ENCODE measurements at regions not wholly inside any gene's neighbourhood (a gene's known extent, or its start where the extent isn't known, plus 50 kb on each side); places are given as distances from the start of the nearest gene placed in this dataset.

GRCh38 chr4:162366146-162366545, 202.3 kb upstream of the FSTL5 start:
- DNase-seq (ENCODE audit: low read depth in 2 of 2), result no peak
- no peaks in the 10 kb centered on the region for H3K27me3 ChIP-seq (ENCODE audit: control insufficient read depth, insufficient read depth, low read length)
- H4K20me1 ChIP-seq (ENCODE audit: control insufficient read depth, extremely low read depth, insufficient read depth, low read length), result no peaks in the 10 kb centered on the region
- no peak overlapping the region for H3K4me3 ChIP-seq (replicated peaks in 1 of 4; ENCODE audit: control extremely low read depth in 1 of 4, insufficient read depth in 1 of 4, low read depth in 3 of 4, low read length in 4 of 4)
- H3K79me2 ChIP-seq (ENCODE audit: control insufficient read depth, insufficient read depth, low read length), result no peaks in the 10 kb centered on the region
- no peak overlapping the region for H2AFZ ChIP-seq (ENCODE audit: low read length)
- no peaks in the 10 kb centered on the region for H3K36me3 ChIP-seq (ENCODE audit: control insufficient read depth, insufficient read depth, low read length)
- H3K4me1 ChIP-seq (ENCODE audit: control insufficient read depth, extremely low read depth, insufficient read depth, low read length), result no peaks in the 10 kb centered on the region
- no peak overlapping the region for H3K9ac ChIP-seq (ENCODE audit: insufficient read depth, low read length)
- H3K4me2 ChIP-seq (ENCODE audit: extremely low read depth, insufficient read depth, low read length), result no peak overlapping the region
- no peaks in the 10 kb centered on the region for H3K9me3 ChIP-seq (ENCODE audit: control insufficient read depth, insufficient read depth, low read depth, low read length)
- TF ChIP-seq CTCF (conservative IDR thresholded peaks at IDR 0.05 in 1 of 2, IDR thresholded peaks at IDR 0.05 in 1 of 2; ENCODE audit: low read depth in 1 of 2, low read length in 2 of 2), result no peak
- TF ChIP-seq EZH2 (IDR thresholded peaks at IDR 0.05; ENCODE audit: low read length, missing control alignments), result no peak
- no peak overlapping the region for H3K27ac ChIP-seq (ENCODE audit: insufficient read depth, low read length)

GRCh38 chr4:162364651-162365050, 200.9 kb upstream of the FSTL5 start:
- no peak for DNase-seq (ENCODE audit: low read depth in 2 of 2)
- H3K36me3 ChIP-seq (ENCODE audit: control insufficient read depth, insufficient read depth, low read length), result no peaks in the 10 kb centered on the region
- H4K20me1 ChIP-seq (ENCODE audit: control insufficient read depth, extremely low read depth, insufficient read depth, low read length), result no peaks in the 10 kb centered on the region
- no peaks in the 10 kb centered on the region for H3K79me2 ChIP-seq (ENCODE audit: control insufficient read depth, insufficient read depth, low read length)
- no peak overlapping the region for H3K4me2 ChIP-seq (ENCODE audit: extremely low read depth, insufficient read depth, low read length)
- H2AFZ ChIP-seq (ENCODE audit: low read length), result no peak overlapping the region
- TF ChIP-seq CTCF (conservative IDR thresholded peaks at IDR 0.05 in 1 of 2, IDR thresholded peaks at IDR 0.05 in 1 of 2; ENCODE audit: low read depth in 1 of 2, low read length in 2 of 2), result no peak
- TF ChIP-seq EZH2 (IDR thresholded peaks at IDR 0.05; ENCODE audit: low read length, missing control alignments), result no peak
- H3K27ac ChIP-seq (ENCODE audit: insufficient read depth, low read length), result no peak overlapping the region
- no peak overlapping the region for H3K4me3 ChIP-seq (replicated peaks in 1 of 4; ENCODE audit: control extremely low read depth in 1 of 4, insufficient read depth in 1 of 4, low read depth in 3 of 4, low read length in 4 of 4)
- no peak overlapping the region for H3K9ac ChIP-seq (ENCODE audit: insufficient read depth, low read length)
- H3K27me3 ChIP-seq (ENCODE audit: control insufficient read depth, insufficient read depth, low read length), result no peaks in the 10 kb centered on the region
- H3K4me1 ChIP-seq (ENCODE audit: control insufficient read depth, extremely low read depth, insufficient read depth, low read length), result no peaks in the 10 kb centered on the region
- H3K9me3 ChIP-seq (ENCODE audit: control insufficient read depth, insufficient read depth, low read depth, low read length), result no peaks in the 10 kb centered on the region

DNA sequence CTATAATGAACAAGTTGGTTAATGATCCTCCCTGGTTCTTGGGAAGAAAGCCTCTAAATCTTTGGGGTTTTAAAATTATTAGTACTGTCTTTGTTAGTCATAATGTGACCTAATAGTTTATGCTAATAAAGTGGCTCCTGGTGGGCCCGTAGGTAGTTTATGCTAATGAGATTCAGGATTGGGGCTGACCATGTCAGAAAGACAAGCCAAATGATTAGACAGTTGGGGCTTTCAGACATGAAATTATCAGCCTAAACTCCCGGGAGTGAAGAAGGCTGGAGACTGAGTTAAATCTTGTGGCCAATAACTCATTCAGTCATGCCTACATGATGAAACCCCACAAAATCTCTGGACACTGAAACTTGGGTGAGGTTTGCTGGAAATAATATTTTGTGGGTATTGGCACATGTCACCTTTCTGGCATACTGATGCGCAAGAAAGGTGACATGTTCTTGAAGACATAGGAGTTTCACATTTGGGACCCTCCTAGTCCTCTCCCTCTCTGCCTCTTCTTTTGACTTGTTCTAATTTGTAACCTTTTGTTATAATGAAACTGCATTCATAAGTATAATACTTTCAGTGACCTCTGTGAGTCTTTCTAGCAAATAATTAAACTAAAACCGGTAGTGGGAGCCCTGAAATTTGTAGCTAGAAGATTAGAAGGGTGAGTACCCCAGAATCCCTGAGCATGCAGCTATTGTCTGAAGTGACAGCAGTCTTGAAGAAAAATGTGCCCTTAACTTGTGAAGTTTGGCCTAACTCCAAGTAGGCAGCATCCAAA, 196.8 kb upstream of the FSTL5 start:
- no peaks in the 10 kb centered on the region for H3K79me2 ChIP-seq (ENCODE audit: control insufficient read depth, insufficient read depth, low read length)
- no peak overlapping the region for H3K4me2 ChIP-seq (ENCODE audit: extremely low read depth, insufficient read depth, low read length)
- no peaks in the 10 kb centered on the region for H3K36me3 ChIP-seq (ENCODE audit: control insufficient read depth, insufficient read depth, low read length)
- no peak for DNase-seq (ENCODE audit: low read depth in 2 of 2)
- no peaks in the 10 kb centered on the region for H4K20me1 ChIP-seq (ENCODE audit: control insufficient read depth, extremely low read depth, insufficient read depth, low read length)
- H3K4me3 ChIP-seq (replicated peaks in 1 of 4; ENCODE audit: control extremely low read depth in 1 of 4, insufficient read depth in 1 of 4, low read depth in 3 of 4, low read length in 4 of 4), result no peak overlapping the region
- no peak overlapping the region for H2AFZ ChIP-seq (ENCODE audit: low read length)
- H3K9me3 ChIP-seq (ENCODE audit: control insufficient read depth, insufficient read depth, low read depth, low read length), result no peaks in the 10 kb centered on the region
- no peak overlapping the region for H3K27ac ChIP-seq (ENCODE audit: insufficient read depth, low read length)
- H3K9ac ChIP-seq (ENCODE audit: insufficient read depth, low read length), result no peak overlapping the region
- TF ChIP-seq CTCF (conservative IDR thresholded peaks at IDR 0.05 in 1 of 2, IDR thresholded peaks at IDR 0.05 in 1 of 2; ENCODE audit: low read depth in 1 of 2, low read length in 2 of 2), result no peak
- no peak for TF ChIP-seq EZH2 (IDR thresholded peaks at IDR 0.05; ENCODE audit: low read length, missing control alignments)
- no peaks in the 10 kb centered on the region for H3K27me3 ChIP-seq (ENCODE audit: control insufficient read depth, insufficient read depth, low read length)
- H3K4me1 ChIP-seq (ENCODE audit: control insufficient read depth, extremely low read depth, insufficient read depth, low read length), result no peaks in the 10 kb centered on the region
